Suprapubic skin (tissue), 4 donors: ENCODE measurements at regions not wholly inside any gene's neighbourhood (a gene's known extent, or its start where the extent isn't known, plus 50 kb on each side); places are given as distances from the start of the nearest gene placed in this dataset.

Experiments used
- DNase-seq, 2 donors: peaks; one replicate each; pipeline ENCODE4 v3.0.0-alpha.2; 2019; ENCODE audit warnings: low spot score in 2 of 2
- H3K27ac ChIP-seq: fragments of 200-600 bp; sonication (generic); one replicate; pipeline ENCODE4 v1.5.1; 2019
- H3K27me3 ChIP-seq: fragments of 200-600 bp; sonication (generic); one replicate; pipeline ENCODE4 v1.5.1; 2019
- H3K36me3 ChIP-seq: fragments of 200-600 bp; sonication (generic); one replicate; pipeline ENCODE4 v1.5.1; 2019
- H3K4me1 ChIP-seq: fragments of 200-600 bp; sonication (generic); one replicate; pipeline ENCODE4 v1.5.1; 2019
- H3K4me3 ChIP-seq: fragments of 200-600 bp; sonication (generic); one replicate; pipeline ENCODE4 v1.5.1; 2019; ENCODE audit warnings: mild to moderate bottlenecking
- H3K9me3 ChIP-seq: fragments of 200-600 bp; sonication (generic); one replicate; pipeline ENCODE4 v1.5.1; 2019
- CTCF ChIP-seq, 2 donors: fragments of 200-600 bp in 1 of 2; fragments of 450-650 bp in 1 of 2; sonication (generic) in 1 of 2; IDR thresholded peaks; one replicate each; pipeline ENCODE4 v1.5.1; 2016 to 2019; ENCODE audit warnings: antibody characterized with exemption in 2 of 2, mild to moderate bottlenecking in 1 of 2, moderate library complexity in 1 of 2
- EP300 ChIP-seq: sonication (generic); formaldehyde crosslinking; IDR thresholded peaks from one replicate; pipeline ENCODE4 v1.6.1; 2017; ENCODE audit warnings: antibody characterized with exemption
- POLR2A ChIP-seq, 2 donors: fragments of 450-650 bp; IDR thresholded peaks; one replicate each; pipeline ENCODE4 v1.6.1; 2017; ENCODE audit warnings: antibody characterized with exemption in 2 of 2, mild to moderate bottlenecking in 2 of 2, moderate library complexity in 2 of 2
- POLR2AphosphoS5 ChIP-seq, 3 donors: sonication (generic); formaldehyde crosslinking; IDR thresholded peaks; one replicate each; pipeline ENCODE4 v1.6.1; 2017; ENCODE audit warnings: antibody characterized with exemption in 3 of 3
- WGBS: methylation state at CpG from one replicate; pipeline ENCODE4 v1.1.5; 2018; 5-methylcytosine and 5-hydroxymethylcytosine counted together

GRCh38 chr7:54145716-54146115, 396.5 kb upstream of the VSTM2A start:
- no peak for DNase-seq
- H3K4me1 ChIP-seq, result no peaks in the 10 kb centered on the region
- H3K4me3 ChIP-seq, result no peak overlapping the region
- H3K9me3 ChIP-seq, result no peaks in the 10 kb centered on the region
- 89% methylated on average over 8 of the region's 8 CpGs for WGBS
- no peaks in the 10 kb centered on the region for H3K36me3 ChIP-seq
- H3K27me3 ChIP-seq, result no peaks in the 10 kb centered on the region
- no peak overlapping the region for H3K27ac ChIP-seq
- TF ChIP-seq CTCF (IDR thresholded peaks at IDR 0.05) (no peak), POLR2AphosphoS5 (IDR thresholded peaks at IDR 0.05) (no peak), POLR2A (IDR thresholded peaks at IDR 0.05) (no peak), EP300 (no peak)

- Histone ChIP-seq H3K4me1 (no peaks in the 10 kb centered on the region), H3K27ac (no peak overlapping the region), H3K27me3 (no peaks in the 10 kb centered on the region), H3K4me3 (no peak overlapping the region), H3K36me3 (no peaks in the 10 kb centered on the region), H3K9me3 (no peaks in the 10 kb centered on the region)
- 66% methylated on average over 2 of the region's 2 CpGs for WGBS
- no peak for TF ChIP-seq POLR2A (IDR thresholded peaks at IDR 0.05)
- DNase-seq, result no peak
Measured at GRCh38 chr7:54153462-54153861, 388.7 kb upstream of the VSTM2A start.

GRCh38 chr7:54159088-54159487, 383.1 kb upstream of the VSTM2A start:
- Histone ChIP-seq H3K27ac (no peak overlapping the region), H3K36me3 (no peaks in the 10 kb centered on the region), H3K27me3 (no peaks in the 10 kb centered on the region), H3K4me3 (no peak overlapping the region), H3K9me3 (no peaks in the 10 kb centered on the region), H3K4me1 (no peaks in the 10 kb centered on the region)
- 39% methylated on average over 2 of the region's 2 CpGs for WGBS
- DNase-seq, result no peak
- TF ChIP-seq POLR2A (IDR thresholded peaks at IDR 0.05), result no peak
- TF ChIP-seq CTCF (IDR thresholded peaks at IDR 0.05), result no peak
- TF ChIP-seq POLR2AphosphoS5 (IDR thresholded peaks at IDR 0.05), result no peak
- no peak for TF ChIP-seq EP300

- no peaks in the 10 kb centered on the region for H3K4me1 ChIP-seq
- H3K27me3 ChIP-seq, result no peaks in the 10 kb centered on the region
- no peak for DNase-seq
- WGBS, result 82% methylated on average over 4 of the region's 4 CpGs
- H3K36me3 ChIP-seq, result no peaks in the 10 kb centered on the region
- H3K9me3 ChIP-seq, result no peaks in the 10 kb centered on the region
- no peak overlapping the region for H3K4me3 ChIP-seq
- TF ChIP-seq POLR2AphosphoS5 (IDR thresholded peaks at IDR 0.05) (no peak), EP300 (no peak), POLR2A (IDR thresholded peaks at IDR 0.05) (no peak), CTCF (IDR thresholded peaks at IDR 0.05) (no peak)
- H3K27ac ChIP-seq, result no peak overlapping the region
Measured at GRCh38 chr7:54161621-54162020, 380.6 kb upstream of the VSTM2A start.

GRCh38 chr7:54166419-54166818, 375.8 kb upstream of the VSTM2A start:
- H3K4me3 ChIP-seq, result no peak overlapping the region
- no peaks in the 10 kb centered on the region for H3K9me3 ChIP-seq
- 78% methylated on average over 4 of the region's 4 CpGs for WGBS
- TF ChIP-seq CTCF (IDR thresholded peaks at IDR 0.05) (no peak), POLR2A (IDR thresholded peaks at IDR 0.05) (no peak), POLR2AphosphoS5 (IDR thresholded peaks at IDR 0.05) (no peak), EP300 (no peak)
- H3K36me3 ChIP-seq, result no peaks in the 10 kb centered on the region
- no peak overlapping the region for H3K27ac ChIP-seq
- no peak for DNase-seq
- H3K27me3 ChIP-seq, result no peaks in the 10 kb centered on the region
- no peaks in the 10 kb centered on the region for H3K4me1 ChIP-seq

- Histone ChIP-seq H3K4me1 (no peaks in the 10 kb centered on the region), H3K9me3 (no peaks in the 10 kb centered on the region), H3K36me3 (no peaks in the 10 kb centered on the region), H3K27ac (no peak overlapping the region), H3K27me3 (no peaks in the 10 kb centered on the region), H3K4me3 (no peak overlapping the region)
- TF ChIP-seq POLR2A (IDR thresholded peaks at IDR 0.05), result no peak
- no peak for TF ChIP-seq CTCF (IDR thresholded peaks at IDR 0.05)
- TF ChIP-seq EP300, result no peak
- no peak for TF ChIP-seq POLR2AphosphoS5 (IDR thresholded peaks at IDR 0.05)
- WGBS, result 53% methylated on average over 3 of the region's 3 CpGs
- DNase-seq, result no peak
Measured at GRCh38 chr7:54179321-54180029, 362.7 kb upstream of the VSTM2A start.
